Large intestine (tissue), 3 donors: ENCODE measurements at regions not wholly inside any gene's neighbourhood (a gene's known extent, or its start where the extent isn't known, plus 50 kb on each side); places are given as distances from the start of the nearest gene placed in this dataset.

Experiments
- DNase-seq, 2 donors: peaks; one replicate each; pipeline versions ENCODE4 v3.0.0 to v3.0.0-alpha.2; 2013
- H3K27ac ChIP-seq: one replicate; pipeline ENCODE4 v1.5.1; 2013; ENCODE audit warnings: low read length
- H3K27me3 ChIP-seq: 2 replicates; pipeline ENCODE4 v1.6.1; 2013; ENCODE audit warnings: low read length; ENCODE audit not compliant: control insufficient read depth, insufficient read depth
- H3K36me3 ChIP-seq: 2 replicates; pipeline ENCODE4 v1.6.1; 2013; ENCODE audit warnings: low read length; ENCODE audit not compliant: control insufficient read depth, insufficient read depth
- H3K4me1 ChIP-seq: one replicate; pipeline ENCODE4 v1.6.1; 2013; ENCODE audit warnings: low read length; ENCODE audit not compliant: control insufficient read depth, insufficient read depth
- H3K4me3 ChIP-seq: one replicate; pipeline ENCODE4 v1.5.1; 2013; ENCODE audit warnings: low read length
- H3K9me3 ChIP-seq: one replicate; pipeline ENCODE4 v1.6.1; 2013; ENCODE audit warnings: mild to moderate bottlenecking, low read depth, low read length, moderate library complexity; ENCODE audit not compliant: control insufficient read depth
- WGBS: methylation state at CpG from one replicate; pipeline ENCODE4 v1.1.5; 2013; ENCODE audit warnings: low lambda C conversion rate; ENCODE audit not compliant: insufficient coverage; 5-methylcytosine and 5-hydroxymethylcytosine counted together

DNA sequence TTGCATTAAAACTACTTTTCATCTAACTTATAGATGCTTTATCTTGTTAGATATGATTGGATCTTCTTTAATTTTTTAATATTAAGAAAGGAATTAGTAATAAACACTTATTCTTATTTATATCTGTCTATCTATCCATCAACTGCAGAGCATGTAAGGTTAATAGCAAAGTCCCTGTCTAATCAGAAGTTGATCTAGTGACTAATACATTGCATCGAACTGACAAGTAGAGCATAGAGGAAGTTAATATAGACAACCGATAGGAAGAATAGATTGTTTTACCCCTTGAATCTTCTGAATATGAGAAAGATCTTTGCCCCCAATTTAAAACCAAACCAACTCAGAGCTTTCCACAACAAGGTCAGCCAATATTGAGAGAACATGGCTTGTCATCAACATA, 862.0 kb upstream of the CDH6 start:
- Histone ChIP-seq H3K9me3 (no peaks in the 10 kb centered on the region), H3K27me3 (no peaks in the 10 kb centered on the region), H3K27ac (no peak overlapping the region), H3K4me3 (no peak overlapping the region), H3K4me1 (no peaks in the 10 kb centered on the region), H3K36me3 (no peaks in the 10 kb centered on the region)
- no CpG with 5 or more reads among the region's 2 CpGs for WGBS
- DNase-seq = no peak

DNA sequence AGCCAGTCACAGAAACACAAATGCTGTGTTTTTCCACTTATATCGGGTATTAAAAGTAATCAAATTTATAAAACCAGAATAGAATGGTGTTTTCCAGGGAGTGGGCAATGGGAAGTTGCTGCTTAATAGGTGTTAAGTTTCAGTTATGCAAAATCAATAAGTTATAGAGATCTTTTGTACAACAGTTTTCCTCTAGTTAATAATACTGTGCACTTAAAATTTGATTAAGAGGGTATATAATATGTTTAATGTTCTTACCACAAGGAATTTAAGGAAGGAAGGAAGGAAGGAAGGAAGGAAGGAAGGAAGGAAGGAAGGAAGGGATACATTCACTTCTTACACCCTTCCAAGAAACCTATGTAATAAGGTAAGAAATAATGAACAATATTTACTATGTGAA, 867.7 kb upstream of the CDH6 start:
- no peak for DNase-seq
- H3K27me3 ChIP-seq = no peaks in the 10 kb centered on the region
- no peaks in the 10 kb centered on the region for H3K36me3 ChIP-seq
- WGBS = no CpG with 5 or more reads among the region's 1 CpG
- H3K9me3 ChIP-seq = no peaks in the 10 kb centered on the region
- H3K4me3 ChIP-seq = no peak overlapping the region
- H3K4me1 ChIP-seq = no peaks in the 10 kb centered on the region
- no peak overlapping the region for H3K27ac ChIP-seq

DNA sequence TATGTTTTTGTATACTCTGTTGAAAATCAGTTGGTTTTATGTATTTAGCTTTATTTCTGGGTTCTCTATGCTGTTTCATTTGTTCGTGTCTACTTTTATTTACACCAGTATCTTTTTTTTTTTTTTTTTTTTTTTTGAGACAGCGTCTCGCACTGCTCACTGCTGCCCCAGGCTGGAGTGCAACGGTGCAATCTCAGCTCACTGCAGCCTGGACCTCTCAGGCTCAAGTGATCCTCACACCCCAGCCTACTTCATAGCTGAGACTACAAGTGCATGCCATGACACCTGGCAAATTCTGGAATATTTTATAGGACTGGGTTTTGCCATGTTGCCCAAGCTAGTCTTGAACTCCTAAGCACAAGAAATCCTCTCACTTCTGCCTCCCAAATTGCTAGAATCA, 869.4 kb upstream of the CDH6 start:
- no peaks in the 10 kb centered on the region for H3K4me1 ChIP-seq
- H3K4me3 ChIP-seq = no peak overlapping the region
- H3K9me3 ChIP-seq = no peaks in the 10 kb centered on the region
- DNase-seq = no peak
- H3K27me3 ChIP-seq = no peaks in the 10 kb centered on the region
- no peak overlapping the region for H3K27ac ChIP-seq
- H3K36me3 ChIP-seq = no peaks in the 10 kb centered on the region
- WGBS = no CpG with 5 or more reads among the region's 4 CpGs

DNA sequence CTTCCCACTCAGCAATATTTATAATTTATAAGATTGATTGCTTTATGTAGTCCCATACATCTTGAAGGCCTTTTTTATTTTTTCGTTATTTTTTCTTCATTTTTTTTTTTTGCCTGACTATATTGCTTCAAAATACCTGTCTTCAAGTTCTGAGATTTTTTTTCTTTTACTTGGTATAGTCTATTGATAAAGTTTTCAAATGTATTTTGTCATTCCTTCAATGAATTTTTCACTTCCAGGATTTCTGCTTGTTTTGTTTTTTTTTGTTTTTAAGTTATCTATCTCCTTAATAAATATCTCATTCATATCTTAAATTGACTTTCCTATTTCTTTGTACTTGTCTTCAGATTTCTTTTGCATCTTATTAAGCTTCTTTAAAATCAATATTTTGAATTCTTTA, 905.6 kb upstream of the CDH6 start:
- Histone ChIP-seq H3K4me3 (no peak overlapping the region), H3K36me3 (no peaks in the 10 kb centered on the region), H3K27ac (no peak overlapping the region), H3K9me3 (peaks cover 9% of the 10 kb centered on the region), H3K4me1 (no peaks in the 10 kb centered on the region), H3K27me3 (no peaks in the 10 kb centered on the region)
- WGBS = 94% methylated on average over 1 of the region's 1 CpG
- no peak for DNase-seq

DNA sequence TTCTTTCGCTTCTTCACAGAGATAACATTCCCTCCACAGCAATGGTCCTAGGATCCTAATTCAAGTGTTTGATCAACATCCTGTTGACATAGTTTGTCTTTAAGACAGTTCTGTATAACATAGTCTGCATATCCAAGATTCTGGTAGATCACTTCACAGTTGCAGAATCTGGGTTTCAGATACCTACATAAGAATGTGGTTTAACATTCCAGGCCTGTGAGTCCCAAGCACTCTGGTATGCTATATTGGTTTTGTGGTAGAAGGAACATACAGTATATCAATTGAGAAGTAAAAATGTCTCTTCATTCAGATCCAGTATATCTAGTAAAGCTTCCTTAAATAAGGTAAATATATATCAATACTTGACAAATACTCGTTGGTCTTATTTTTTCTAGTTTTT, 914.2 kb upstream of the CDH6 start:
- DNase-seq = no peak
- no peaks in the 10 kb centered on the region for H3K27me3 ChIP-seq
- H3K9me3 ChIP-seq = peaks cover 6% of the 10 kb centered on the region
- H3K4me1 ChIP-seq = no peaks in the 10 kb centered on the region
- H3K4me3 ChIP-seq = no peak overlapping the region
- WGBS = 89% methylated on average over 1 of the region's 2 CpGs
- no peaks in the 10 kb centered on the region for H3K36me3 ChIP-seq
- no peak overlapping the region for H3K27ac ChIP-seq

- no peaks in the 10 kb centered on the region for H3K36me3 ChIP-seq
- no peaks in the 10 kb centered on the region for H3K9me3 ChIP-seq
- H3K4me3 ChIP-seq = no peak overlapping the region
- H3K27me3 ChIP-seq = no peaks in the 10 kb centered on the region
- H3K27ac ChIP-seq = no peak overlapping the region
- no peak for DNase-seq
- no peaks in the 10 kb centered on the region for H3K4me1 ChIP-seq
Observed at GRCh38 chr5:30267026-30267425, 926.5 kb upstream of the CDH6 start.

DNA sequence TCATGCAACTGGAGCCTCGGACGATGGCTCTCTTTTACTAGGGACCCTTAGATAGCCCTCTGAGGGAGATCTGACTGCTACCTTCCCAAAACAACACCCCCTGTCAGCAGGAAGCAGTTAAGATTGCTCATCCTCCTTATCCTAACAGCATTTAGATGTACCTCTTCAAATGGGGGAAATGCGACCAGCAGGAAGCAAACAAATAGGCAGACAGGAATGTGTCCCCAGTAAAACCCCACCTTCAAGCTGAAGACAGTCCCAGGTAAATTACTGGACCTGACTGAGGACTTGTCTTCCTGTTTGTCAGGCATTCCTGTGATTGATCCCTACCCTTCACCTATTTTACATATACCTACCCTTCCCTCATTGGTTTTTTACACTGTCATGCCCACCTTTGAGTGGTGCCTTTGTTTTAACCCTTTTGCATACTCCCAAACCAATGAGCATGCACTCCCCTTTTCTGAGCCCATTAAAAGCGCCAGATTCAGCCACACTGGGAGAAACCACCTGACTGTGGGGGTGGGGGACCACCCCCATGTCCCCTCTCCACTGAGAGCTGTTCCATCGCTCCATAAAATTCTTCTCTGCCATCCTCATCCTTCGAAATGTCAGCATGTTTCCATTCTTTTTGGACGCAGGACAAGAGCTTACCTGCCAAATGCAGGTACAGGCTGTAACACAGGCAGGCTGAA, 954.0 kb upstream of the CDH6 start:
- no peaks in the 10 kb centered on the region for H3K27me3 ChIP-seq
- no peak overlapping the region for H3K4me3 ChIP-seq
- no peak overlapping the region for H3K27ac ChIP-seq
- H3K9me3 ChIP-seq = no peaks in the 10 kb centered on the region
- no peak for DNase-seq
- no peaks in the 10 kb centered on the region for H3K4me1 ChIP-seq
- no peaks in the 10 kb centered on the region for H3K36me3 ChIP-seq
- 33% methylated on average over 1 of the region's 7 CpGs for WGBS

GRCh38 chr5:30237189-30237588, 956.3 kb upstream of the CDH6 start:
- H3K27me3 ChIP-seq = no peaks in the 10 kb centered on the region
- no peak overlapping the region for H3K4me3 ChIP-seq
- H3K9me3 ChIP-seq = no peaks in the 10 kb centered on the region
- no peaks in the 10 kb centered on the region for H3K4me1 ChIP-seq
- H3K36me3 ChIP-seq = no peaks in the 10 kb centered on the region
- WGBS = 86% methylated on average over 2 of the region's 2 CpGs
- H3K27ac ChIP-seq = no peak overlapping the region
- no peak for DNase-seq

GRCh38 chr5:30209755-30210154, 983.7 kb upstream of the CDH6 start:
- no peaks in the 10 kb centered on the region for H3K27me3 ChIP-seq
- no peak overlapping the region for H3K4me3 ChIP-seq
- no peak for DNase-seq
- H3K36me3 ChIP-seq = no peaks in the 10 kb centered on the region
- no peak overlapping the region for H3K27ac ChIP-seq
- peaks cover 3% of the 10 kb centered on the region for H3K9me3 ChIP-seq
- no peaks in the 10 kb centered on the region for H3K4me1 ChIP-seq

GRCh38 chr5:30197662-30198061, 995.8 kb upstream of the CDH6 start:
- no peaks in the 10 kb centered on the region for H3K27me3 ChIP-seq
- 100% methylated on average over 1 of the region's 3 CpGs for WGBS
- H3K4me1 ChIP-seq = no peaks in the 10 kb centered on the region
- DNase-seq = no peak
- H3K4me3 ChIP-seq = no peak overlapping the region
- H3K27ac ChIP-seq = no peak overlapping the region
- no peaks in the 10 kb centered on the region for H3K36me3 ChIP-seq
- H3K9me3 ChIP-seq = no peaks in the 10 kb centered on the region

- DNase-seq = no peak
- Histone ChIP-seq H3K36me3 (no peaks in the 10 kb centered on the region), H3K4me1 (no peaks in the 10 kb centered on the region), H3K27me3 (no peaks in the 10 kb centered on the region), H3K4me3 (no peak overlapping the region), H3K27ac (no peak overlapping the region), H3K9me3 (no peaks in the 10 kb centered on the region)
- 100% methylated on average over 1 of the region's 2 CpGs for WGBS
Observed at GRCh38 chr5:30195036-30195435, 998.5 kb upstream of the CDH6 start.
